ENCODE measurements at regions not wholly inside any gene's neighbourhood (a gene's known extent, or its start where the extent isn't known, plus 50 kb on each side); places are given as distances from the start of the nearest gene placed in this dataset.

GRCh38 chr10:57973451-57973850 lies 294.2 kb downstream of the IPMK start:
- Histone ChIP-seq H3K4me2 (replicated peaks; ENCODE audit: low read depth, low read length, poor library complexity, severe bottlenecking) (no peak overlapping the region), H3K27ac (ENCODE audit: low read length in 2 of 2) (no peak overlapping the region), H3K79me2 (ENCODE audit: control insufficient read depth, insufficient read depth, low read length) (no peaks in the 10 kb centered on the region), H3K9me3 (ENCODE audit: control extremely low read depth in 1 of 3, control insufficient read depth in 2 of 3, insufficient read depth in 1 of 3, low read length in 2 of 3) (no peaks in the 10 kb centered on the region), H4K20me1 (ENCODE audit: control insufficient read depth, insufficient read depth, low read length, poor library complexity, severe bottlenecking) (no peaks in the 10 kb centered on the region), H3K27me3 (replicated peaks in 1 of 4; ENCODE audit: control extremely low read depth in 1 of 4, control insufficient read depth in 3 of 4, insufficient read depth in 4 of 4, low read length in 3 of 4) (no peaks in the 10 kb centered on the region), H3K36me3 (replicated peaks in 1 of 2; ENCODE audit: control extremely low read depth in 1 of 2, control insufficient read depth in 1 of 2, extremely low read depth in 1 of 2, insufficient read depth in 2 of 2, low read length in 1 of 2) (no peaks in the 10 kb centered on the region), H3K9ac (ENCODE audit: low read length) (no peak overlapping the region), H2AFZ (ENCODE audit: insufficient read depth, low read depth, low read length, poor library complexity, severe bottlenecking) (no peak overlapping the region), H3K4me1 (ENCODE audit: control insufficient read depth in 2 of 2, insufficient read depth in 2 of 2, low read length in 2 of 2) (no peaks in the 10 kb centered on the region), H3K4me3 (ENCODE audit: control extremely low read depth in 1 of 5, extremely low read depth in 1 of 5, insufficient read depth in 1 of 5, low read depth in 2 of 5, low read length in 4 of 5) (no peak overlapping the region)
- DNase-seq = no peak
- Mint-ChIP-seq H3K4me1 (no peaks in the 10 kb centered on the region), H3K27me3 (no peaks in the 10 kb centered on the region), H3K4me3 (no peak overlapping the region), H3K9me3 (ENCODE audit: insufficient read depth) (no peaks in the 10 kb centered on the region), H3K27ac (no peak overlapping the region)
- CTCF ChIA-PET = no interaction called here
- ATAC-seq (ENCODE audit: low read depth) = no peak
- intact Hi-C loops (cut with micrococcal nuclease) = no loop called here
- POLR2A ChIA-PET = no interaction called here
- WGBS (ENCODE audit: insufficient coverage) = no CpG with 5 or more reads among the region's 1 CpG
- TF ChIP-seq EZH2 (IDR thresholded peaks at IDR 0.05; ENCODE audit: borderline replicate concordance, insufficient read depth, low read depth, low read length, poor library complexity, severe bottlenecking) = no peak
- TF ChIP-seq CTCF (IDR thresholded peaks at IDR 0.05) = no peak

- CTCF ChIA-PET = no interaction called here
- no peak overlapping the region for H3K9ac ChIP-seq (ENCODE audit: low read length)
- no peak overlapping the region for H3K27ac ChIP-seq (ENCODE audit: low read length in 2 of 2)
- no peak for ATAC-seq (ENCODE audit: low read depth)
- intact Hi-C loops (cut with micrococcal nuclease) = no loop called here
- no CpG with 5 or more reads among the region's 2 CpGs for WGBS (ENCODE audit: insufficient coverage)
- no peak for DNase-seq
- H3K4me3 Mint-ChIP-seq = no peak overlapping the region
- H3K9me3 Mint-ChIP-seq (ENCODE audit: insufficient read depth) = no peaks in the 10 kb centered on the region
- no peaks in the 10 kb centered on the region for H3K79me2 ChIP-seq (ENCODE audit: control insufficient read depth, insufficient read depth, low read length)
- no peaks in the 10 kb centered on the region for H3K36me3 ChIP-seq (replicated peaks in 1 of 2; ENCODE audit: control extremely low read depth in 1 of 2, control insufficient read depth in 1 of 2, extremely low read depth in 1 of 2, insufficient read depth in 2 of 2, low read length in 1 of 2)
- H3K4me1 Mint-ChIP-seq = no peaks in the 10 kb centered on the region
- no peaks in the 10 kb centered on the region for H3K27me3 Mint-ChIP-seq
- H4K20me1 ChIP-seq (ENCODE audit: control insufficient read depth, insufficient read depth, low read length, poor library complexity, severe bottlenecking) = no peaks in the 10 kb centered on the region
- no peak overlapping the region for H3K4me2 ChIP-seq (replicated peaks; ENCODE audit: low read depth, low read length, poor library complexity, severe bottlenecking)
- H3K27me3 ChIP-seq (replicated peaks in 1 of 4; ENCODE audit: control extremely low read depth in 1 of 4, control insufficient read depth in 3 of 4, insufficient read depth in 4 of 4, low read length in 3 of 4) = no peaks in the 10 kb centered on the region
- POLR2A ChIA-PET = no interaction called here
- H2AFZ ChIP-seq (ENCODE audit: insufficient read depth, low read depth, low read length, poor library complexity, severe bottlenecking) = no peak overlapping the region
- no peak overlapping the region for H3K4me3 ChIP-seq (ENCODE audit: control extremely low read depth in 1 of 5, extremely low read depth in 1 of 5, insufficient read depth in 1 of 5, low read depth in 2 of 5, low read length in 4 of 5)
- H3K27ac Mint-ChIP-seq = no peak overlapping the region
- H3K9me3 ChIP-seq (ENCODE audit: control extremely low read depth in 1 of 3, control insufficient read depth in 2 of 3, insufficient read depth in 1 of 3, low read length in 2 of 3) = no peaks in the 10 kb centered on the region
- TF ChIP-seq EZH2 (IDR thresholded peaks at IDR 0.05; ENCODE audit: borderline replicate concordance, insufficient read depth, low read depth, low read length, poor library complexity, severe bottlenecking) (no peak), CTCF (IDR thresholded peaks at IDR 0.05) (no peak)
- H3K4me1 ChIP-seq (ENCODE audit: control insufficient read depth in 2 of 2, insufficient read depth in 2 of 2, low read length in 2 of 2) = no peaks in the 10 kb centered on the region
These were observed 294.9 kb downstream of the IPMK start for GRCh38 chr10:57972783-57973182.
